ENCODE measurements at regions not wholly inside any gene's neighbourhood (a gene's known extent, or its start where the extent isn't known, plus 50 kb on each side); places are given as distances from the start of the nearest gene placed in this dataset.

DNA sequence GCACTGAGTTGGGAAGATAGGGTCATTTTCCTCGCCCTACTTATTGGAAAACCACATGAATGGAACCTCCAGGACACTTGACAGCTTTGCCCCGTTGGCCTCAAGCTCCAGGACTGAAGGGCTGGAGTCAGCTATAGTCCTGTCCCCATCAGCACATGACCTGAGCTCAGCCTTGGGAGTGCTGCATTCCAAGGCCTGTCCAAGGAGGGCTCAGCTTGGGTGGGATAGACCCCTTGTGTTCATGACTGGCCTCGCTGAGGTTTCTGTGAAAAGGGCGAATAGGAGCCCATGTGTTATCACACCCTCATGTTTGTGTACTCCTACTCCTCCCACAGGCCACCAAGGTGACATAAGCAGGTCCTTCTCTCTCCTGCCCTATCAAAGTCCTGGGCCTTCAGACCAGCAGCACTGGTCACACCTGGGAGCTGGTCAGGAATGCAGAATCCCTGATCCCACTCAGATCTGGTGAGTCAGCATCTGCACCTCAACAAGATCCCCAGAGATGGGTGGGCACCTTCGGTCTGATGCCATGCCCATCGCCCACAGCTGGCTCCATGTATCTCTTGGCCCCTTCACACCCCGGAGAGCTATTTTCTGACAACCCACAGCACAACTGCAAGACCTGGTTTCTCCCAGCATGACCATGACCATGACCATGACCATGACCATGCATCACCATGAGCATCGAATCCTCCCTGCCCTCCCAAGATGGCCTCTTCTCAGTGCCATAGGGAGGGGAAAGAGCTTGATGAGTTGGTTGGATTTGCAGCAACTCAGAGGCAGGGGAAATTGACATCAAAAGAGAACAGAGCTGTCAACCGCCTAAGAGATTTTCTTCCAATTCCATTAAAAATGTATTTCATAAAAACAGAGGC lies 83.0 kb upstream of the RAB6C start (continued):
- TF ChIP-seq, protein P1, sequence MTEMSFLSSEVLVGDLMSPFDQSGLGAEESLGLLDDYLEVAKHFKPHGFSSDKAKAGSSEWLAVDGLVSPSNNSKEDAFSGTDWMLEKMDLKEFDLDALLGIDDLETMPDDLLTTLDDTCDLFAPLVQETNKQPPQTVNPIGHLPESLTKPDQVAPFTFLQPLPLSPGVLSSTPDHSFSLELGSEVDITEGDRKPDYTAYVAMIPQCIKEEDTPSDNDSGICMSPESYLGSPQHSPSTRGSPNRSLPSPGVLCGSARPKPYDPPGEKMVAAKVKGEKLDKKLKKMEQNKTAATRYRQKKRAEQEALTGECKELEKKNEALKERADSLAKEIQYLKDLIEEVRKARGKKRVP (CRISPR knock-in tag; IDR thresholded peaks at IDR 0.05), result no peak
- TF ChIP-seq ARID3B (CRISPR knock-in tag; IDR thresholded peaks at IDR 0.05; ENCODE audit: borderline replicate concordance) (no peak), FOXA1 (IDR thresholded peaks at IDR 0.05; ENCODE audit: borderline replicate concordance) (no peak), MED1 (CRISPR knock-in tag; IDR thresholded peaks at IDR 0.05; ENCODE audit: borderline replicate concordance) (no peak), SRSF9 (IDR thresholded peaks at IDR 0.05; ENCODE audit: borderline replicate concordance, low read depth, low read length) (no peak), KAT8 (IDR thresholded peaks at IDR 0.05; ENCODE audit: low read depth) (no peak), RAD51 (IDR thresholded peaks at IDR 0.05; ENCODE audit: borderline replicate concordance, low read depth) (no peak), NR2C1 (IDR thresholded peaks at IDR 0.05) (no peak), NR2C1 (tag; IDR thresholded peaks at IDR 0.05) (no peak), HMGN3 (IDR thresholded peaks at IDR 0.05; ENCODE audit: borderline replicate concordance, extremely low read depth, insufficient read length, low read depth, low read length) (no peak), U2AF2 (optimal IDR thresholded peaks at IDR 0.05; ENCODE audit: low read depth, low read length) (no peak), RREB1 (CRISPR knock-in tag; IDR thresholded peaks at IDR 0.05) (no peak), ZNF717 (CRISPR knock-in tag; IDR thresholded peaks at IDR 0.05) (no peak)
- TF ChIP-seq, protein P2, sequence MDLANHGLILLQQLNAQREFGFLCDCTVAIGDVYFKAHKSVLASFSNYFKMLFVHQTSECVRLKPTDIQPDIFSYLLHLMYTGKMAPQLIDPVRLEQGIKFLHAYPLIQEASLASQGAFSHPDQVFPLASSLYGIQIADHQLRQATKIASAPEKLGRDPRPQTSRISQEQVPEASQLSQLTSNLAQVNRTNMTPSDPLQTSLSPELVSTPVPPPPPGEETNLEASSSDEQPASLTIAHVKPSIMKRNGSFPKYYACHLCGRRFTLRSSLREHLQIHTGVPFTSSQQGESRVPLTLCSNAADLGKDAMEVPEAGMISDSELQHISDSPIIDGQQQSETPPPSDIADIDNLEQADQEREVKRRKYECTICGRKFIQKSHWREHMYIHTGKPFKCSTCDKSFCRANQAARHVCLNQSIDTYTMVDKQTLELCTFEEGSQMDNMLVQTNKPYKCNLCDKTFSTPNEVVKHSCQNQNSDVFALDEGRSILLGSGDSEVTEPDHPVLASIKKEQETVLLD (IDR thresholded peaks at IDR 0.05), result no peak
- TF ChIP-seq, protein P3, sequence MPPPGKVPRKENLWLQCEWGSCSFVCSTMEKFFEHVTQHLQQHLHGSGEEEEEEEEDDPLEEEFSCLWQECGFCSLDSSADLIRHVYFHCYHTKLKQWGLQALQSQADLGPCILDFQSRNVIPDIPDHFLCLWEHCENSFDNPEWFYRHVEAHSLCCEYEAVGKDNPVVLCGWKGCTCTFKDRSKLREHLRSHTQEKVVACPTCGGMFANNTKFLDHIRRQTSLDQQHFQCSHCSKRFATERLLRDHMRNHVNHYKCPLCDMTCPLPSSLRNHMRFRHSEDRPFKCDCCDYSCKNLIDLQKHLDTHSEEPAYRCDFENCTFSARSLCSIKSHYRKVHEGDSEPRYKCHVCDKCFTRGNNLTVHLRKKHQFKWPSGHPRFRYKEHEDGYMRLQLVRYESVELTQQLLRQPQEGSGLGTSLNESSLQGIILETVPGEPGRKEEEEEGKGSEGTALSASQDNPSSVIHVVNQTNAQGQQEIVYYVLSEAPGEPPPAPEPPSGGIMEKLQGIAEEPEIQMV (tag; conservative IDR thresholded peaks at IDR 0.05; ENCODE audit: low read depth), result no peak
